GM19240 (cell line): ENCODE measurements at regions not wholly inside any gene's neighbourhood (a gene's known extent, or its start where the extent isn't known, plus 50 kb on each side); places are given as distances from the start of the nearest gene placed in this dataset.
"Not testable (repeated sequence)": the region's sequence is repeated elsewhere in the genome, so short reads cannot be mapped to it uniquely, and the experiment has no call there.

Experiments used
- DNase-seq: peaks from one replicate; pipeline ENCODE4 v3.0.0; 2011; ENCODE audit warnings: low spot score; ENCODE audit not compliant: insufficient read length

- no peak for DNase-seq
These were observed 636.0 kb upstream of the LRATD1 start for GRCh38 chr2:13996527-13996926.

- DNase-seq, result no peak
These were observed 621.3 kb upstream of the LRATD1 start for GRCh38 chr2:14011190-14011589.

- no peak for DNase-seq
These were observed 617.3 kb upstream of the LRATD1 start for GRCh38 chr2:14015113-14015630.

- no peak for DNase-seq
These were observed 616.1 kb upstream of the LRATD1 start for GRCh38 chr2:14016289-14016955.

- no peak for DNase-seq
These were observed 613.9 kb upstream of the LRATD1 start for GRCh38 chr2:14018620-14019019.

GRCh38 chr2:14023558-14023957 is 609.0 kb upstream of the LRATD1 start:
- DNase-seq, result no peak

GRCh38 chr2:14039134-14039533 is 593.4 kb upstream of the LRATD1 start:
- no peak for DNase-seq

- DNase-seq, result no peak
These were observed 585.0 kb upstream of the LRATD1 start for GRCh38 chr2:14047491-14047890.

- no peak for DNase-seq
These were observed 581.1 kb upstream of the LRATD1 start for GRCh38 chr2:14051401-14051800.

- DNase-seq, result no peak
These were observed 579.4 kb upstream of the LRATD1 start for GRCh38 chr2:14053105-14053504.

GRCh38 chr2:14064346-14064745 is 568.2 kb upstream of the LRATD1 start:
- DNase-seq, result no peak

- DNase-seq, result no peak
These were observed 560.2 kb upstream of the LRATD1 start for GRCh38 chr2:14072338-14072737.

- DNase-seq, result no peak
These were observed 557.8 kb upstream of the LRATD1 start for GRCh38 chr2:14074691-14075090.

- no peak for DNase-seq
These were observed 552.9 kb upstream of the LRATD1 start for GRCh38 chr2:14079576-14079975.

- no peak for DNase-seq
These were observed 551.0 kb upstream of the LRATD1 start for GRCh38 chr2:14081521-14081920.

GRCh38 chr2:14082640-14083039 is 549.9 kb upstream of the LRATD1 start:
- DNase-seq, result no peak

GRCh38 chr2:14094592-14094991 is 537.9 kb upstream of the LRATD1 start:
- no peak for DNase-seq

- DNase-seq, result not testable (repeated sequence)
These were observed 533.4 kb upstream of the LRATD1 start for GRCh38 chr2:14099101-14099500.

- no peak for DNase-seq
These were observed 518.2 kb upstream of the LRATD1 start for GRCh38 chr2:14114275-14114674.

GRCh38 chr2:14120376-14120775 is 512.1 kb upstream of the LRATD1 start:
- DNase-seq, result no peak

- no peak for DNase-seq
These were observed 508.9 kb upstream of the LRATD1 start for GRCh38 chr2:14123436-14124103.

- DNase-seq, result no peak
These were observed 506.8 kb upstream of the LRATD1 start for GRCh38 chr2:14125624-14126293.
